Panc1 (cell line): ENCODE measurements at regions not wholly inside any gene's neighbourhood (a gene's known extent, or its start where the extent isn't known, plus 50 kb on each side); places are given as distances from the start of the nearest gene placed in this dataset.

Experiments used
- ATAC-seq: fragments of 200-7000 bp; cut with Tn5 transposase; 2 replicates; pipeline ENCODE4 v1.9.1; 2020; ENCODE audit warnings: mild to moderate bottlenecking, moderate library complexity
- BruUV-seq: library from RNA; stranded (reverse); fragments of 400-500 nt; replicated peaks from 2 replicates; lab custom pipeline; 2021; lab: Mats Ljungman, UMichigan
- CTCF ChIA-PET: fragments of 300-600 bp; sonication (Branson Sonifier 250); formaldehyde crosslinking; loops from one replicate; lab custom pipeline; 2022; ENCODE audit warnings: antibody characterized with exemption; lab: Charles Lee
- POLR2A ChIA-PET: fragments of 300-600 bp; sonication (Branson Sonifier 250); formaldehyde crosslinking; loops from one replicate; lab custom pipeline; 2022; ENCODE audit warnings: antibody characterized with exemption; lab: Charles Lee
- DNase-seq: peaks from one replicate; pipeline ENCODE4 v3.0.0-alpha.2; 2010; ENCODE audit warnings: low read depth, low spot score
- H3K27ac ChIP-seq: 2 replicates; pipeline ENCODE4 v1.5.1; 2011; ENCODE audit warnings: mild to moderate bottlenecking, low read length, inconsistent platforms
- H3K27me3 ChIP-seq: fragments of 200-500 bp; sonication (Bioruptor generic); 2 replicates; pipeline ENCODE4 v1.6.0; 2014; ENCODE audit warnings: low read length, inconsistent platforms; ENCODE audit not compliant: control insufficient read depth, insufficient read depth
- H3K36me3 ChIP-seq: fragments of 200-500 bp; sonication (Bioruptor generic); 2 replicates; pipeline ENCODE4 v1.5.1; 2014; ENCODE audit warnings: inconsistent platforms, mild to moderate bottlenecking, low read length, moderate library complexity; ENCODE audit not compliant: control insufficient read depth, insufficient read depth
- H3K4me1 ChIP-seq: 2 replicates; pipeline ENCODE4 v1.5.1; 2011; ENCODE audit warnings: inconsistent platforms, mild to moderate bottlenecking, low read length, moderate library complexity; ENCODE audit not compliant: control insufficient read depth, insufficient read depth
- H3K4me3 ChIP-seq, 2 experiments: 2 replicates each; pipeline ENCODE4 v1.5.1; 2011 to 2012; ENCODE audit warnings: low read depth in 2 of 2, low read length in 2 of 2, mild to moderate bottlenecking in 2 of 2, inconsistent platforms in 1 of 2, moderate library complexity in 1 of 2
- H3K9me3 ChIP-seq: fragments of 200-500 bp; sonication (Bioruptor generic); 2 replicates; pipeline ENCODE4 v1.5.1; 2014; ENCODE audit warnings: low read depth, mild to moderate bottlenecking, inconsistent platforms, low read length, moderate library complexity; ENCODE audit not compliant: control insufficient read depth, insufficient read depth
- CTCF ChIP-seq: fragments of 450-650 bp; IDR thresholded peaks from 2 replicates; pipeline ENCODE4 v1.5.1; 2017; ENCODE audit warnings: mild to moderate bottlenecking
- POLR2AphosphoS5 ChIP-seq: IDR thresholded peaks from 2 replicates; pipeline ENCODE4 v1.6.1; 2012; ENCODE audit warnings: mild to moderate bottlenecking, low read depth, low read length, moderate library complexity
- SIN3A ChIP-seq: IDR thresholded peaks from 2 replicates; pipeline ENCODE4 v1.6.1; 2012; ENCODE audit warnings: low read depth, mild to moderate bottlenecking, low read length, moderate library complexity, borderline replicate concordance; ENCODE audit not compliant: insufficient read depth
- TCF7L2 ChIP-seq: IDR thresholded peaks from 2 replicates; pipeline ENCODE4 v1.6.1; 2011; ENCODE audit warnings: mild to moderate bottlenecking, low read depth, low read length, inconsistent platforms
- in situ Hi-C: cut with HindIII; loops from 2 replicates; pipeline ENCODE4 v1.10.0; 2016; ENCODE audit warnings: low sequenced_read_pairs, low pct_unique_long_range_greater_than_20kb
- intact Hi-C: fragments of 100-400 bp; cut with micrococcal nuclease; formaldehyde crosslinking; loops from one replicate; pipeline ENCODE4 v1.10.0; 2022; ENCODE audit not compliant: unreplicated experiment
- TF ChIP-seq, protein P1 (sequence below), 2 experiments: IDR thresholded peaks; 2 replicates each; pipeline ENCODE4 v1.6.1; 2011 to 2012; ENCODE audit warnings: low read depth in 2 of 2, control low read depth in 1 of 2, low read length in 1 of 2, mild to moderate bottlenecking in 1 of 2, moderate library complexity in 1 of 2; ENCODE audit not compliant: insufficient read depth in 1 of 2

GRCh38 chr9:84068872-84069271 is 88.3 kb downstream of the RMI1 start:
- no peak overlapping the region for H3K4me3 ChIP-seq
- no peaks in the 10 kb centered on the region for H3K9me3 ChIP-seq
- no peak overlapping the region for H3K27ac ChIP-seq
- in situ Hi-C loops = no loop called here
- intact Hi-C loops = no loop called here
- H3K4me1 ChIP-seq = no peaks in the 10 kb centered on the region
- DNase-seq (no peak), ATAC-seq (no peak)
- H3K27me3 ChIP-seq = no peaks in the 10 kb centered on the region
- ChIA-PET POLR2A (no interaction called here), CTCF (interaction anchor here (0.5 kb wide), 1 partner anchor 59 kb away, joined by 10 read pairs; no protein-coding TSS in a partner anchor)
- no peak for TF ChIP-seq POLR2AphosphoS5
- no peak for TF ChIP-seq SIN3A
- TF ChIP-seq, protein P1, sequence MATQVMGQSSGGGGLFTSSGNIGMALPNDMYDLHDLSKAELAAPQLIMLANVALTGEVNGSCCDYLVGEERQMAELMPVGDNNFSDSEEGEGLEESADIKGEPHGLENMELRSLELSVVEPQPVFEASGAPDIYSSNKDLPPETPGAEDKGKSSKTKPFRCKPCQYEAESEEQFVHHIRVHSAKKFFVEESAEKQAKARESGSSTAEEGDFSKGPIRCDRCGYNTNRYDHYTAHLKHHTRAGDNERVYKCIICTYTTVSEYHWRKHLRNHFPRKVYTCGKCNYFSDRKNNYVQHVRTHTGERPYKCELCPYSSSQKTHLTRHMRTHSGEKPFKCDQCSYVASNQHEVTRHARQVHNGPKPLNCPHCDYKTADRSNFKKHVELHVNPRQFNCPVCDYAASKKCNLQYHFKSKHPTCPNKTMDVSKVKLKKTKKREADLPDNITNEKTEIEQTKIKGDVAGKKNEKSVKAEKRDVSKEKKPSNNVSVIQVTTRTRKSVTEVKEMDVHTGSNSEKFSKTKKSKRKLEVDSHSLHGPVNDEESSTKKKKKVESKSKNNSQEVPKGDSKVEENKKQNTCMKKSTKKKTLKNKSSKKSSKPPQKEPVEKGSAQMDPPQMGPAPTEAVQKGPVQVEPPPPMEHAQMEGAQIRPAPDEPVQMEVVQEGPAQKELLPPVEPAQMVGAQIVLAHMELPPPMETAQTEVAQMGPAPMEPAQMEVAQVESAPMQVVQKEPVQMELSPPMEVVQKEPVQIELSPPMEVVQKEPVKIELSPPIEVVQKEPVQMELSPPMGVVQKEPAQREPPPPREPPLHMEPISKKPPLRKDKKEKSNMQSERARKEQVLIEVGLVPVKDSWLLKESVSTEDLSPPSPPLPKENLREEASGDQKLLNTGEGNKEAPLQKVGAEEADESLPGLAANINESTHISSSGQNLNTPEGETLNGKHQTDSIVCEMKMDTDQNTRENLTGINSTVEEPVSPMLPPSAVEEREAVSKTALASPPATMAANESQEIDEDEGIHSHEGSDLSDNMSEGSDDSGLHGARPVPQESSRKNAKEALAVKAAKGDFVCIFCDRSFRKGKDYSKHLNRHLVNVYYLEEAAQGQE (IDR thresholded peaks at IDR 0.05; ENCODE audit: insufficient read depth in 1 of 2, low read depth in 2 of 2, low read length in 1 of 2) = no peak
- TF ChIP-seq TCF7L2 = no peak
- TF ChIP-seq CTCF = no peak
- no peaks in the 10 kb centered on the region for H3K36me3 ChIP-seq
- no TSS peak for BruUV-seq

DNA sequence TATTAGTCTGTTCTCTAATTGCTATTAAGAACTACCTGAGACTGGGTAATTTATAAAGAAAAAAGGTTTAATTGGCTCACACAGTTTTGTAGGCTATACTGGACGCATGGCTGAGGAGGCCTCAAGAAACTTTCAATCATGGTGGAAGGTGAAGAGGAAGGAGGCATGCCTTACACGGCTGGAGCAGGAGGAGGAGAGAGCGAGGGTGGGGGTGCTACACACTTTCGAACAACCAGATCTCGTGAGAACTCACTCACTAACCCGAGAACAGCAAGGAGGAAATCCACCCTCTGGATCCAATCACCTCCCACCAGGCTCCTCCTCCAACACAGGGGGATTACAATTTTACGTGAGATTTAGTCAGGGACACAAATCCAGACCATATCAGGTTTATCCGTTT is 90.0 kb downstream of the RMI1 start:
- Histone ChIP-seq H3K27ac (no peak overlapping the region), H3K4me3 (no peak overlapping the region), H3K4me1 (no peaks in the 10 kb centered on the region), H3K9me3 (no peaks in the 10 kb centered on the region), H3K36me3 (no peaks in the 10 kb centered on the region), H3K27me3 (no peaks in the 10 kb centered on the region)
- BruUV-seq = no TSS peak
- ATAC-seq (no peak), DNase-seq (no peak)
- TF ChIP-seq, protein P1 (IDR thresholded peaks at IDR 0.05; ENCODE audit: insufficient read depth in 1 of 2, low read depth in 2 of 2, low read length in 1 of 2) = no peak
- TF ChIP-seq CTCF = no peak
- no peak for TF ChIP-seq TCF7L2
- ChIA-PET POLR2A (no interaction called here), CTCF (no interaction called here)
- in situ Hi-C loops = no loop called here
- intact Hi-C loops = no loop called here
